Epithelial cell of esophagus (primary cell): ENCODE measurements at regions not wholly inside any gene's neighbourhood (a gene's known extent, or its start where the extent isn't known, plus 50 kb on each side); places are given as distances from the start of the nearest gene placed in this dataset.
"Not testable (repeated sequence)": the region's sequence is repeated elsewhere in the genome, so short reads cannot be mapped to it uniquely, and the experiment has no call there.

Experiments used
- DNase-seq: peaks from one replicate; pipeline ENCODE4 v3.0.0; 2010; ENCODE audit warnings: low read depth
- H3K4me3 ChIP-seq: 2 replicates; pipeline ENCODE4 v1.5.1; 2011; ENCODE audit warnings: mild to moderate bottlenecking, low read length, control low read depth
- TF ChIP-seq, protein P1 (sequence below): IDR thresholded peaks from 2 replicates; pipeline ENCODE4 v1.5.1; 2011; ENCODE audit warnings: low read depth, mild to moderate bottlenecking, low read length, control low read depth, inconsistent platforms; ENCODE audit not compliant: insufficient read depth; ENCODE audit errors: missing control alignments

GRCh38 chr2:8380026-8380425 lies 301.8 kb upstream of the ID2 start:
- TF ChIP-seq, protein P1, sequence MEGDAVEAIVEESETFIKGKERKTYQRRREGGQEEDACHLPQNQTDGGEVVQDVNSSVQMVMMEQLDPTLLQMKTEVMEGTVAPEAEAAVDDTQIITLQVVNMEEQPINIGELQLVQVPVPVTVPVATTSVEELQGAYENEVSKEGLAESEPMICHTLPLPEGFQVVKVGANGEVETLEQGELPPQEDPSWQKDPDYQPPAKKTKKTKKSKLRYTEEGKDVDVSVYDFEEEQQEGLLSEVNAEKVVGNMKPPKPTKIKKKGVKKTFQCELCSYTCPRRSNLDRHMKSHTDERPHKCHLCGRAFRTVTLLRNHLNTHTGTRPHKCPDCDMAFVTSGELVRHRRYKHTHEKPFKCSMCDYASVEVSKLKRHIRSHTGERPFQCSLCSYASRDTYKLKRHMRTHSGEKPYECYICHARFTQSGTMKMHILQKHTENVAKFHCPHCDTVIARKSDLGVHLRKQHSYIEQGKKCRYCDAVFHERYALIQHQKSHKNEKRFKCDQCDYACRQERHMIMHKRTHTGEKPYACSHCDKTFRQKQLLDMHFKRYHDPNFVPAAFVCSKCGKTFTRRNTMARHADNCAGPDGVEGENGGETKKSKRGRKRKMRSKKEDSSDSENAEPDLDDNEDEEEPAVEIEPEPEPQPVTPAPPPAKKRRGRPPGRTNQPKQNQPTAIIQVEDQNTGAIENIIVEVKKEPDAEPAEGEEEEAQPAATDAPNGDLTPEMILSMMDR: no peak
- no peak overlapping the region for H3K4me3 ChIP-seq

GRCh38 chr2:8380566-8380965 lies 301.3 kb upstream of the ID2 start:
- no peak for DNase-seq
- TF ChIP-seq, protein P1: no peak
- H3K4me3 ChIP-seq: no peak overlapping the region

More at GRCh38 chr2:8380026-8380425, 301.8 kb upstream of the ID2 start:
- no peak for DNase-seq

DNA sequence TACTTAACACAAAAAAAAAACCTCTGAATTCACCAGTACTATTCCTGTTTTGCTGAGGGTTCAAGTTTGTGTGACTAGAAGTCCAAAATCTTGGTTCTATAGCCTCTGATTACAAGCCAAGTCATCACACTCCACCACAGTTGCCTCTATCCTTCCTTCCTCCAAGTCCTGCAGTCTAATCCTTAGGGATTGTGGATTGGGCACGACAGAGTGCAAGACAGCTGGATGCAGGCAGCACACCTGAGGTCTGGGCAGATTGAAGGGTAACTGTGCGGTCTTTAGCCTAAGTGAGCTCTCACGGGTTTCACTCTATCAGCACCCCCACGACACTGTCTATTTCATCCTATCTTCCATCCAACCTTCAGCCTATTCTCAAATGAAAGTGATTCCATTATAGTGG lies 299.4 kb upstream of the ID2 start:
- no peak overlapping the region for H3K4me3 ChIP-seq
- no peak for DNase-seq
- TF ChIP-seq, protein P1: no peak

- not testable (repeated sequence) for H3K4me3 ChIP-seq, DNase-seq
Observed at GRCh38 chr2:8386748-8387147, 295.1 kb upstream of the ID2 start.

GRCh38 chr2:8388781-8389180 lies 293.1 kb upstream of the ID2 start:
- no peak overlapping the region for H3K4me3 ChIP-seq
- no peak for DNase-seq
- TF ChIP-seq, protein P1: no peak

GRCh38 chr2:8389431-8390108 lies 292.3 kb upstream of the ID2 start:
- no peak overlapping the region for H3K4me3 ChIP-seq
- no peak for DNase-seq
- TF ChIP-seq, protein P1: no peak

- no peak overlapping the region for H3K4me3 ChIP-seq
- DNase-seq: no peak
- TF ChIP-seq, protein P1: no peak
Observed at GRCh38 chr2:8391126-8391525, 290.7 kb upstream of the ID2 start.

GRCh38 chr2:8391584-8391983 lies 290.3 kb upstream of the ID2 start:
- TF ChIP-seq, protein P1: no peak
- no peak for DNase-seq

More at GRCh38 chr2:8391584-8391983, 290.3 kb upstream of the ID2 start:
- no peak overlapping the region for H3K4me3 ChIP-seq
